Activated naive CD4-positive, alpha-beta T cell treated with Interleukin-2 at 50 U/mL for 16 hours (primary cell): ENCODE measurements at regions not wholly inside any gene's neighbourhood (a gene's known extent, or its start where the extent isn't known, plus 50 kb on each side); places are given as distances from the start of the nearest gene placed in this dataset.

Source experiments
- DNase-seq: peaks from one replicate; pipeline ENCODE4 v3.0.0-alpha.2; 2020

DNA sequence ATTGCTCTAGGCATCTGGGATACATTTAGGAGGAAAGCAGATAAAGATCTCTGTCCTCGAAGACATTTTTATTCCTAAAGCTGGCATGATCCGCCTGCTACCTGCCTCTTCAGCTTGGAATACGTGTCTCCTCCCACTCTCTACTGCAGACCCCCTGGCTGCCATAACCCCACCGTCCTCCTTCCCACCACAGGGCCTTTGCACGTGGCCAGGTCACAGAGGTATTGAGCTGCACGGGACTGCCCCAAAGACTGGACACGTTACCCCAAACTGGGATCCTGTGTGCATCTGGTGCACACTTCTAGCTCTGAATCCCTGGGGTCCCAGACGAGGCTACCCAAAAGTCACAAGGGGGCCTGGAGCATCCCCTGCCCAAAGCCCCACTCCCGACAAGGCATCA lies 351.2 kb upstream of the EEF2KMT start:
- DNase-seq, result no peak

GRCh38 chr16:5447734-5448133 lies 350.1 kb upstream of the EEF2KMT start:
- DNase-seq, result no peak

DNA sequence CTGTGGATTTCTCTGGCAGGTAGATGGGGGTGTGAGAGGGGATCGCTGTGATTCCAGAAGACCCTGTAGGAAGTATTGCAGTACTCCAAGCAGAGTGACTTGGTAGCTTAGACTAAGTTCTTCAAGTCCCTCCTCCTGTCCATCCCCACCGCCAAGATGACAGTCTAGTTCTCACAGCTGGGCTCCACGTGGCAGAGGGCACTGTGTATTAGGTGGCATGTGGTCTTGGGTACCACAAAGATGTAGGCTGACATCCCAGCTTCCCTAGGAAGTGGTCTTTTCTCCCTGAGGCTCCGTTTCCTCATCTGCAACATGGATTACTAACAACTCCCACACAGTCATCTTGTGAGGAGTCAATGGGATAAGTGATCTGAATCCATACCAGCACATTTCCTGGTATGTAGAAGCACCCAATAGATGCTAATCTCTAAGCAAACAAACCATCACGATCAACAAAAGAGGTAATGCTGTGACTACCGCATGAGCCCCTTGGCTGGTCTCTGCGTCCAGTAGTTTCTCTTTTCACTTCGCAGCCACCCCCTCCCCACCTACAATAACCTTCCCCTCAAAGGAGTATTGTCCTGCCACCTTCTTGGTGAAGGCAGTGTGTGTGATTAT lies 349.1 kb upstream of the EEF2KMT start:
- no peak for DNase-seq

- DNase-seq, result no peak
Observed at GRCh38 chr16:5444189-5444588, 346.6 kb upstream of the EEF2KMT start.

GRCh38 chr16:5442986-5443385 lies 345.4 kb upstream of the EEF2KMT start:
- no peak for DNase-seq

GRCh38 chr16:5442054-5442453 lies 344.5 kb upstream of the EEF2KMT start:
- DNase-seq, result no peak

GRCh38 chr16:5438591-5438990 lies 341.0 kb upstream of the EEF2KMT start:
- no peak for DNase-seq

DNA sequence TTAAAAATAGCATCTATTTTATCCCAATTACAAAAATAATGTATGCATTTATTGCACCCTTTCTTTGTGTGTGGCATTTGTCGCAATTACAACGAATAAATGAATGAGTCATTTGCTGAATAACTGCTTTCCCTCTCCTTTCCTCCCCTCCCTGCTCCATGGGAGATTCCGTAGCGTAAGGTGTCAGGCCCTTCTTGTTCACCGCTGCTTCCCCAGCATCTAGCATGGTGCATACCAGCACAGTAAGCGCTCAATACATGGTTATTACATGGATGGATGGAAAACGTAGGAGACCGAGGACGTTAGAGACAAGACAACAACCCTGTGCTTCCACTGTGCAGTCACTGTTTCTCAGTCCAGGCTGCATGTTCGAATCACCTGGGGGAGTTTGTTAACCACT lies 336.0 kb upstream of the EEF2KMT start:
- no peak for DNase-seq

- no peak for DNase-seq
Observed at GRCh38 chr16:5432166-5432565, 334.6 kb upstream of the EEF2KMT start.

- DNase-seq, result no peak
Observed at GRCh38 chr16:5430598-5430997, 333.0 kb upstream of the EEF2KMT start.

- no peak for DNase-seq
Observed at GRCh38 chr16:5428932-5429331, 331.3 kb upstream of the EEF2KMT start.

DNA sequence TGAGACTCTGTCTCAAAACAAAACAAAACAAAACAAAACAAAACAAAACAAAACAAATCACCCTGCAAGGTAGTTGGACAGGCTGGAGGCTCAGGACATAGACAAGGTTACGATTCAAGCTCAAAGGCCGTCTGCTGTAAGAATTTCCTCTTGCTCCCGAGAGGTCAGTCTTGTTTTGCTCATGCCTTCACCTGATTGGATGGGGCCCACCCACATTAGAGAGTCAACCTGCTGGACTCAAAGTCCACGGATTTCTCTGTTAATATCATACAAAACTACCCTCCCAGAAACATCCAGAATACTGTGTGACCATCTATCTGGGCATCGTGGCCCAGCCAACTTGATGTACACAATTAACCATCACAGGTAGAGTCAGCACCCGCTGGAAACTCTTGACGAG lies 330.0 kb upstream of the EEF2KMT start:
- DNase-seq, result no peak

- no peak for DNase-seq
Observed at GRCh38 chr16:5422643-5423496, 325.3 kb upstream of the EEF2KMT start.

DNA sequence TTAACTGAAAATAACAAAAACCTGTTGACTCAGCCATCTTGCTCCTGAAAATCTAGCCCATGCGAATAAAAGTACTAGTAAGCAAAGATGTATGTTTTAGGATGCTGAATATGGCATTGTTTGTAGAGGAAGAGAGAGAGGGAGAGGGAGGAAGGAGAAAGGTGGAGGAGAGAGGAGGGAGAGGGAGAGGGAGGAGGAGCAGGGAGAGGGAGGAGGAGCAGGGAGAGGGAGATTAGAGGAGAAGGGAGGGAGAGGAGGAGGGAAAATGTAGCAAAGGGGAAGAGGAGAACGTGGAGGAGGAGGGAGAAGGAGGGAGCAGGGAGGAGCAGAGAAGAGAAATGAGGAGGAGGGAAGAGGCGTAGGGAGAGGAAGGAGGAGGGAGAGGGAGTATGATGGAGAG lies 324.5 kb upstream of the EEF2KMT start:
- no peak for DNase-seq

DNA sequence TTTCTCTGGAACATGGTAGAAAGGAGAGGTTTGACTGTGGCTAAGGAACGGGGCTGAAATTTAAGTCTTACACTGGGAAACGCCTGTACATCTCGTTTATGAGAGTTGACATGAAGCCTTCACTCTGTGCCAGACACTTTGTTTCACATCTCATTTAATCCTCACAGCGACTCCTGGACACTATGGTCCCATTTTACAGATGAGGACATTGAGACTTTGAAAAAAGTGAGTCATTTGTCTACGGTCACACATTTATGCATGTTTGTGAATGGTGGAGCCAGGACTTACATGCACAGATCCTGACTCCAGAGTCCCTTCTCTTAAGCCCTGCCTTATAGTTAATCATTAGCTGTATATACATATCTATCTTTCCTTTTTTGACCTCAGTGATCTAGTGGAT lies 318.4 kb upstream of the EEF2KMT start:
- DNase-seq, result no peak

DNA sequence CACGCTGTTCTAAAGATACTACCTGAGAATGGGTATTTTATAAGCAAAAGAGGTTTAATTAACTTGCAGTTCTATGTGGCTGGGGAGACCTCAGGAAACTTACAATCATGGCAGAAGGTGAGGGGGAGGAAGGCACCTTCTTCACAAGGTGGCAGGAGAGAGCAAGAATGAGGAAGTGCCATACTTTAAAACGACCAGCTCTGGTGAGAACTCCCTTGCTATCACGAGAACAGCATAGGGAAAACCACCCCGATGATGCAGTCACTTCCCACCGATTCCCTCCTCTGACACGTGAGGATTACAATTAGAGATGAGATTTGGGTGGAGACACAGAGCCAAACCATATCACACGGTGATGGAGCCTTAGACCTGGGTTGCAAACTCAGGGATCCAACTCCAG lies 317.5 kb upstream of the EEF2KMT start:
- no peak for DNase-seq

GRCh38 chr16:5412731-5413130 lies 315.1 kb upstream of the EEF2KMT start:
- DNase-seq, result no peak

GRCh38 chr16:5398203-5398602 lies 300.6 kb upstream of the EEF2KMT start:
- DNase-seq, result no peak

GRCh38 chr16:5396880-5397279 lies 299.3 kb upstream of the EEF2KMT start:
- no peak for DNase-seq

DNA sequence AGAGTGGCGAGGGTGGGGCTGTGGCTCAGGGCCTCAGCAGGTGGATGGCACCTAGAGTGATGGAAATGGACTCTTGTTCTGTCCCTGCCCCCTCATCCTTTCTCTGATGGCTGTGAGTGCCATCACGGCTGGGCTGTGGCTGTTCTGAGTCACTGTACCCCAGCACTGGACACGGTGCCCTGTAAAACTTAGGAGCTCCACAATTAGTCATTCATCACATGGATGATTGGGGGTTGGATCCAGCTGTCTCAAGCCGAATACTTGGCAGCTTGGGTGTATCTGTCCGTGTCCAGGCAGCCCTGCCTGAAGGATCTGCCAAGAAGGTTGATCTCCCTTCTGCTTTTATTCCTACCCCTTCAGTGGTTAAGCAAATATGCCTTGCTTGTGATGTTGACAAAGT lies 295.5 kb upstream of the EEF2KMT start:
- no peak for DNase-seq

DNA sequence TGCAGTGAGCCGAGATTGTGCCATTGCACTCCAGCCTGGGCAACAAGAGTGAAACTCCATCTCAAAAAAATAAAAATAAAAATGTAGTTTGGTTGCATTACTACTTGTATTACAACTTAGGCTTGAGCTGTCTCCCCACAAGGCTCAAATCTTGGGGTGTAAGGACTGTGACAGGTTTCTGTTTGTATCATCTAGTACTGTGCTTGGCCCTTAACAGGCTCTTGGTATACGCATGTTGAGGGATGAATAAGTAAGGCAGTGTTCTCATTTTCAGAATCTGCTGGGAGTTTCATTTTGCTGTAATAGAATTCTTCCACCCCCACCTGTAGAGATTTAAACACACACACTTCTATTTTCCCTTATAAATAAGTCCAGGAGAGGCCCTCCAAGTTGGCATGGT lies 289.4 kb upstream of the EEF2KMT start:
- DNase-seq, result no peak

- no peak for DNase-seq
Observed at GRCh38 chr16:5385811-5386210, 288.2 kb upstream of the EEF2KMT start.

- DNase-seq, result no peak
Observed at GRCh38 chr16:5385115-5385514, 287.5 kb upstream of the EEF2KMT start.

DNA sequence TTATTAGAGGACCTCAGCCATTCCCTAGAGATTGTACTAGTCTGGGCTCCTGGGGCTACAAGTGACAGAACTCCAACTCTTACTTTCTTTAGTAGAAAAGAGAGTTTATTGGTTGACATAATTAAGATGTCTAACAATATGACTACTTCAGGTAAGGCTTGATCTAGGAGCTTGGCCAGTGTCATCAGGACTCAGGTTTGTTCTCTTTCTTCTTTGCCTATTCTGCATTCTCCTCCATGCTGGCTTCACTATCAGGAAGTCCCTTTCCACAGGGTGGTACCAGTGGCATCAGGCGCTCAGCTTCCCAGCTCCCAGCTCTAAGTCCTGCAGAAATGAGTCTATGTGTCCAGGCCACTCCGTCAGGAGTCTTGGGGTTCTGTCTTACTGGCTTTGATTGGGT lies 286.1 kb upstream of the EEF2KMT start:
- DNase-seq, result no peak

DNA sequence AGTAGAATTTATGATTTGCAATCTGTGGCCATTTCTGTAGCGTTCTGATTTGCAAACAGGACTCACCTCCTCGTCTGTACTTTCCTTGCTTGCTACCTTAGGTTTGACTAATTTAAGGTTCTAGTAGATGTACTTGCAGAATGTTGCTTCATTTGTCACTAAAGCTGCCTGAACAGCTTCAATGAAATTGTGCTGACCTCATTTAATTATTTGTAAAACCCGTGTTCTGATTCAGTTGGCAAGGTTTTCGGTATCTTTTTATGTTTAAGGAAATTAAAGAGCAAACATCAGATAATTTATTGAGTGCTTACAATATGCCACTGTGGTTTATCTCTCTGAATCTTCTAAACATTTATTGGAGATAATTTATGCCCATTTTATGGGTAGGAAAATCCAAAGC lies 284.9 kb upstream of the EEF2KMT start:
- DNase-seq, result no peak
